Suppressor macrophage treated with lipopolysaccharide for 1 hour (primary cell): ENCODE measurements at regions not wholly inside any gene's neighbourhood (a gene's known extent, or its start where the extent isn't known, plus 50 kb on each side); places are given as distances from the start of the nearest gene placed in this dataset.

ENCODE experiments used
- DNase-seq, 3 donors: peaks; one replicate each; pipeline ENCODE4 v3.0.0-alpha.2; 2020 to 2022

GRCh38 chr6:80480421-80481157, 374.1 kb downstream of the BCKDHB start:
- DNase-seq, result no peak

GRCh38 chr6:80478030-80478429, 371.6 kb downstream of the BCKDHB start:
- no peak for DNase-seq

- no peak for DNase-seq
These were observed 371.1 kb downstream of the BCKDHB start for GRCh38 chr6:80477591-80477990.

GRCh38 chr6:80472271-80472670, 365.8 kb downstream of the BCKDHB start:
- no peak for DNase-seq

GRCh38 chr6:80469977-80470376, 363.5 kb downstream of the BCKDHB start:
- no peak for DNase-seq

GRCh38 chr6:80468398-80468797, 361.9 kb downstream of the BCKDHB start:
- no peak for DNase-seq

- no peak for DNase-seq
These were observed 360.9 kb downstream of the BCKDHB start for GRCh38 chr6:80467408-80467807.

GRCh38 chr6:80466981-80467380, 360.5 kb downstream of the BCKDHB start:
- DNase-seq, result no peak

GRCh38 chr6:80465513-80465912, 359.0 kb downstream of the BCKDHB start:
- DNase-seq, result no peak

GRCh38 chr6:80464901-80465300, 358.4 kb downstream of the BCKDHB start:
- no peak for DNase-seq

GRCh38 chr6:80463197-80463596, 356.7 kb downstream of the BCKDHB start:
- no peak for DNase-seq

GRCh38 chr6:80460257-80460865, 353.9 kb downstream of the BCKDHB start:
- no peak for DNase-seq

GRCh38 chr6:80457439-80457933, 351.0 kb downstream of the BCKDHB start:
- DNase-seq, result peak; percentile 19 to 34 (median 22)

GRCh38 chr6:80456724-80457438, 350.4 kb downstream of the BCKDHB start:
- no peak for DNase-seq

- DNase-seq, result peak; percentile 8 to 42 (median 31)
These were observed 348.3 kb downstream of the BCKDHB start for GRCh38 chr6:80454661-80455365.

- peak; percentile 23 to 52 (median 42) for DNase-seq
These were observed 347.7 kb downstream of the BCKDHB start for GRCh38 chr6:80454197-80454596.

- peak in 2 of 3 donors; percentile 48 to 56 for DNase-seq
These were observed 343.3 kb downstream of the BCKDHB start for GRCh38 chr6:80449726-80450125.

- DNase-seq, result no peak
These were observed 340.1 kb downstream of the BCKDHB start for GRCh38 chr6:80446454-80447045.

- no peak for DNase-seq
These were observed 339.3 kb downstream of the BCKDHB start for GRCh38 chr6:80445751-80446150.

GRCh38 chr6:80442366-80442765, 335.9 kb downstream of the BCKDHB start:
- DNase-seq, result no peak

GRCh38 chr6:80441131-80441530, 334.7 kb downstream of the BCKDHB start:
- no peak for DNase-seq

- no peak for DNase-seq
These were observed 334.1 kb downstream of the BCKDHB start for GRCh38 chr6:80440496-80441115.
